H9 (cell line): ENCODE measurements at regions not wholly inside any gene's neighbourhood (a gene's known extent, or its start where the extent isn't known, plus 50 kb on each side); places are given as distances from the start of the nearest gene placed in this dataset.

Experiments
- DNase-seq: peaks from one replicate; pipeline ENCODE4 v3.0.0-alpha.2; 2017
- H2AFZ ChIP-seq: one replicate; pipeline ENCODE4 v1.6.1; 2013; ENCODE audit warnings: mild to moderate bottlenecking, low read length, control low read depth, moderate library complexity
- H2AK5ac ChIP-seq: 2 replicates; pipeline ENCODE4 v1.6.1; 2013; ENCODE audit warnings: low read length, control low read depth, mixed read lengths; ENCODE audit not compliant: insufficient read length
- H2BK120ac ChIP-seq: one replicate; pipeline ENCODE4 v1.6.1; 2013; ENCODE audit warnings: low read depth, mild to moderate bottlenecking, low read length, control low read depth, inconsistent platforms; ENCODE audit not compliant: poor library complexity, severe bottlenecking
- H2BK12ac ChIP-seq: 2 replicates; pipeline ENCODE4 v1.6.1; 2013; ENCODE audit warnings: low read length, control low read depth, mixed read lengths, low read depth; ENCODE audit not compliant: insufficient read length
- H2BK15ac ChIP-seq: 2 replicates; pipeline ENCODE4 v1.6.1; 2013; ENCODE audit warnings: low read depth, low read length, control low read depth
- H2BK20ac ChIP-seq: one replicate; pipeline ENCODE4 v1.6.1; 2013; ENCODE audit warnings: low read depth, mild to moderate bottlenecking, low read length, control low read depth, inconsistent platforms; ENCODE audit not compliant: poor library complexity, severe bottlenecking
- H2BK5ac ChIP-seq: 2 replicates; pipeline ENCODE4 v1.6.1; 2013; ENCODE audit warnings: low read length, control low read depth, mixed read lengths; ENCODE audit not compliant: insufficient read length
- H3K14ac ChIP-seq: 2 replicates; pipeline ENCODE4 v1.6.1; 2013; ENCODE audit warnings: low read length, control low read depth; ENCODE audit not compliant: insufficient read depth
- H3K18ac ChIP-seq: 2 replicates; pipeline ENCODE4 v1.6.1; 2013; ENCODE audit warnings: low read depth, mild to moderate bottlenecking, mixed read lengths, low read length, control low read depth; ENCODE audit not compliant: insufficient read length
- H3K23ac ChIP-seq: 2 replicates; pipeline ENCODE4 v1.6.1; 2013; ENCODE audit warnings: low read length, control low read depth, mixed read lengths, low read depth; ENCODE audit not compliant: insufficient read length
- H3K23me2 ChIP-seq: 2 replicates; pipeline ENCODE4 v1.6.1; 2013; ENCODE audit warnings: low read depth, mild to moderate bottlenecking, mixed read lengths, low read length, control low read depth; ENCODE audit not compliant: insufficient read length, poor library complexity, severe bottlenecking
- H3K27ac ChIP-seq: 2 replicates; pipeline ENCODE4 v1.5.1; 2013; ENCODE audit warnings: low read length, control low read depth, mixed read lengths, low read depth; ENCODE audit not compliant: insufficient read length
- H3K27me3 ChIP-seq: 2 replicates; pipeline ENCODE4 v1.6.1; 2013; ENCODE audit warnings: low read length, control low read depth, inconsistent platforms; ENCODE audit not compliant: insufficient read depth
- H3K4ac ChIP-seq: 2 replicates; pipeline ENCODE4 v1.6.1; 2013; ENCODE audit warnings: low read depth, mild to moderate bottlenecking, control low read depth, inconsistent platforms, low read length, moderate library complexity
- H3K4me1 ChIP-seq: 2 replicates; pipeline ENCODE4 v1.6.1; 2013; ENCODE audit warnings: low read length, control low read depth, inconsistent platforms; ENCODE audit not compliant: insufficient read depth
- H3K4me2 ChIP-seq: 2 replicates; pipeline ENCODE4 v1.6.1; 2013; ENCODE audit warnings: low read length, control low read depth, mixed read lengths; ENCODE audit not compliant: insufficient read length, insufficient read depth
- H3K56ac ChIP-seq: 2 replicates; pipeline ENCODE4 v1.6.1; 2013; ENCODE audit warnings: low read depth, mild to moderate bottlenecking, mixed read lengths, low read length, control low read depth; ENCODE audit not compliant: insufficient read length
- H3K79me1 ChIP-seq: 2 replicates; pipeline ENCODE4 v1.6.1; 2013; ENCODE audit warnings: low read depth, mild to moderate bottlenecking, moderate library complexity, low read length, control low read depth, inconsistent platforms; ENCODE audit not compliant: insufficient read depth, poor library complexity, severe bottlenecking
- H3K79me2 ChIP-seq: 2 replicates; pipeline ENCODE4 v1.6.1; 2013; ENCODE audit warnings: low read length, control low read depth, inconsistent platforms; ENCODE audit not compliant: insufficient read depth
- H3K9ac ChIP-seq: 2 replicates; pipeline ENCODE4 v1.6.1; 2013; ENCODE audit warnings: low read length, control low read depth, mixed read lengths; ENCODE audit not compliant: insufficient read length; ENCODE audit errors: extremely low read depth
- H3K9me3 ChIP-seq: one replicate; pipeline ENCODE4 v1.6.1; 2013; ENCODE audit warnings: low read depth, low read length, inconsistent platforms; ENCODE audit not compliant: control insufficient read depth
- H3T11ph ChIP-seq: one replicate; pipeline ENCODE4 v1.6.1; 2013; ENCODE audit warnings: mild to moderate bottlenecking, low read length, control low read depth, inconsistent platforms
- H4K20me1 ChIP-seq: one replicate; pipeline ENCODE4 v1.6.1; 2013; ENCODE audit not compliant: control insufficient read depth, insufficient read length, insufficient read depth
- H4K5ac ChIP-seq: 2 replicates; pipeline ENCODE4 v1.6.1; 2013; ENCODE audit warnings: low read depth, mild to moderate bottlenecking, mixed read lengths, low read length, control low read depth; ENCODE audit not compliant: insufficient read length
- H4K8ac ChIP-seq: replicated peaks from 2 replicates; pipeline ENCODE4 v1.6.1; 2013; ENCODE audit warnings: low read length, control low read depth, mixed read lengths, low read depth; ENCODE audit not compliant: insufficient read length
- H4K91ac ChIP-seq: 2 replicates; pipeline ENCODE4 v1.6.1; 2013; ENCODE audit warnings: low read depth, mild to moderate bottlenecking, moderate library complexity, mixed read lengths, low read length, control low read depth; ENCODE audit not compliant: insufficient read length
- H3K27ac Mint-ChIP-seq, 3 experiments: 2 replicates in 2 of 3; 3 replicates in 1 of 3; pipeline ENCODE4 v1.8.0; 2020 to 2021; ENCODE audit warnings: mixed read lengths in 3 of 3, mild to moderate bottlenecking in 1 of 3, moderate library complexity in 1 of 3
- H3K27me3 Mint-ChIP-seq: 2 replicates; pipeline ENCODE4 v1.8.0; 2021; ENCODE audit warnings: low read depth, mild to moderate bottlenecking, moderate library complexity, mixed read lengths
- H3K36me3 Mint-ChIP-seq, 3 experiments: 2 replicates in 2 of 3; 3 replicates in 1 of 3; pipeline ENCODE4 v1.8.0; 2020 to 2021; ENCODE audit warnings: low read depth in 3 of 3, mixed read lengths in 3 of 3; ENCODE audit not compliant: insufficient read depth in 1 of 3
- H3K4me1 Mint-ChIP-seq, 2 experiments: 2 replicates each; pipeline ENCODE4 v1.8.0; 2020; ENCODE audit warnings: mixed read lengths in 2 of 2
- H3K4me3 Mint-ChIP-seq, 2 experiments: 2 replicates in 1 of 2; 3 replicates in 1 of 2; pipeline ENCODE4 v1.8.0; 2020 to 2021; ENCODE audit warnings: mild to moderate bottlenecking in 2 of 2, mixed read lengths in 2 of 2, moderate library complexity in 1 of 2
- H3K9me3 Mint-ChIP-seq, 2 experiments: 2 replicates in 1 of 2; 3 replicates in 1 of 2; pipeline ENCODE4 v1.8.0; 2020; ENCODE audit warnings: mild to moderate bottlenecking in 2 of 2, mixed read lengths in 2 of 2, moderate library complexity in 1 of 2
- CTCF ChIP-seq: fragments of 200-600 bp; sonication (generic); conservative IDR thresholded peaks from 3 replicates; pipeline ENCODE4 v1.8.0; 2021; ENCODE audit warnings: antibody characterized with exemption, mild to moderate bottlenecking
- WGBS: extraction: QIAGEN DNeasy Blood & Tissue Kit; methylation state at CpG from one replicate; pipeline ENCODE4 v1.1.7; 2013; ENCODE audit warnings: missing lambda C conversion rate, low lambda C conversion rate, mixed read lengths; ENCODE audit not compliant: insufficient read length; ENCODE audit errors: extremely low coverage; 5-methylcytosine and 5-hydroxymethylcytosine counted together

DNA sequence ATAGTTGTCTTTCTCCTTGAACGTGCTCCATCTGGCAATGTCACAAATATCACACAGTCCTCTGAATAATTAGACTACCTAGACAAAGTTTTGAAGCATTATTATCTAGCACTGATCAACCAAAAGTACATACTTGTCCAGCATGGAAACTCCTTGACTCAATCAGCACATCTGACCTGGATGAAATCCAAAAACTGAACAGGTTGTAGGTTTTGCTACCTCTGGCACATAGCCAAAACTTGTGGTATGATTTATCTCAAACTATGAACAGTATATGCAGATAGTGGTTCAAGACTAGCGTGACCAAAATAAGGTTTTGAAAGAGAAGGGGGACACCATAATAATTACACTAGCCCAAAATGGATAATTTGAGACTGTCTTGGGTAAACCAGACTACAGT lies 158.1 kb downstream of the ARRDC3 start:
- Histone ChIP-seq H3K23me2 (no peaks in the 10 kb centered on the region), H4K20me1 (no peaks in the 10 kb centered on the region), H2AFZ (no peak overlapping the region), H3K56ac (no peak overlapping the region), H3K23ac (no peak overlapping the region), H3K79me2 (no peaks in the 10 kb centered on the region; the same call in 1 of the 2 replicates), H4K5ac (no peak overlapping the region), H3K14ac (no peak overlapping the region), H3K4me1 (no peaks in the 10 kb centered on the region), H2BK5ac (no peak overlapping the region), H2BK15ac (no peak overlapping the region), H3K9ac (no peak overlapping the region), H3K27ac (no peak overlapping the region), H3T11ph (no peak overlapping the region), H3K9me3 (no peaks in the 10 kb centered on the region), H3K4ac (no peak overlapping the region), H2BK120ac (no peak overlapping the region), H4K8ac (no peak overlapping the region), H2BK20ac (no peak overlapping the region), H2BK12ac (no peak overlapping the region), H2AK5ac (no peak overlapping the region), H3K18ac (no peak overlapping the region), H4K91ac (no peak overlapping the region), H3K27me3 (no peaks in the 10 kb centered on the region), H3K4me2 (no peak overlapping the region), H3K79me1 (no peaks in the 10 kb centered on the region)
- Mint-ChIP-seq H3K4me3 (no peak overlapping the region), H3K4me1 (peaks cover 0 to 5% of the 10 kb centered on the region in 2 experiments; a peak in 3 of 4 replicates), H3K27me3 (no peaks in the 10 kb centered on the region), H3K36me3 (peaks cover 0 to 10% (median 0%) of the 10 kb centered on the region in 3 experiments; a peak in 3 of 7 replicates), H3K9me3 (peaks cover 6 to 10% of the 10 kb centered on the region in 2 experiments; a peak in 4 of 5 replicates), H3K27ac (no peak overlapping the region)
- no CpG with 5 or more reads among the region's 2 CpGs for WGBS
- DNase-seq = no peak
- TF ChIP-seq CTCF = no peak
